Activated T-cell treated with anti-CD3 and anti-CD28 coated beads for 48 hours (primary cell): ENCODE measurements at regions not wholly inside any gene's neighbourhood (a gene's known extent, or its start where the extent isn't known, plus 50 kb on each side); places are given as distances from the start of the nearest gene placed in this dataset.
"Not testable (repeated sequence)": the region's sequence is repeated elsewhere in the genome, so short reads cannot be mapped to it uniquely, and the experiment has no call there.

Experiments used
- DNase-seq: peaks from one replicate; pipeline ENCODE4 v3.0.0-alpha.2; 2020; ENCODE audit warnings: low read depth

- no peak for DNase-seq
Measured at GRCh38 chr4:4666693-4667621, 125.1 kb upstream of the STX18 start.

GRCh38 chr4:4666187-4666586 lies 124.3 kb upstream of the STX18 start:
- no peak for DNase-seq

- DNase-seq, result no peak
Measured at GRCh38 chr4:4664234-4664633, 122.4 kb upstream of the STX18 start.

- no peak for DNase-seq
Measured at GRCh38 chr4:4663028-4663427, 121.2 kb upstream of the STX18 start.

GRCh38 chr4:4662230-4662629 lies 120.4 kb upstream of the STX18 start:
- no peak for DNase-seq

GRCh38 chr4:4659871-4660651 lies 118.2 kb upstream of the STX18 start:
- DNase-seq, result no peak

GRCh38 chr4:4658052-4658451 lies 116.2 kb upstream of the STX18 start:
- no peak for DNase-seq

- no peak for DNase-seq
Measured at GRCh38 chr4:4656977-4657376, 115.1 kb upstream of the STX18 start.

- DNase-seq, result no peak
Measured at GRCh38 chr4:4655901-4656300, 114.1 kb upstream of the STX18 start.

GRCh38 chr4:4655011-4655410 lies 113.2 kb upstream of the STX18 start:
- DNase-seq, result no peak

GRCh38 chr4:4651811-4652755 lies 110.2 kb upstream of the STX18 start:
- DNase-seq, result no peak

- DNase-seq, result no peak
Measured at GRCh38 chr4:4647041-4647440, 105.2 kb upstream of the STX18 start.

- no peak for DNase-seq
Measured at GRCh38 chr4:4645743-4646142, 103.9 kb upstream of the STX18 start.

- not testable (repeated sequence) for DNase-seq
Measured at GRCh38 chr4:4644277-4644676, 102.4 kb upstream of the STX18 start.

- DNase-seq, result not testable (repeated sequence)
Measured at GRCh38 chr4:4643743-4644142, 101.9 kb upstream of the STX18 start.

- DNase-seq, result no peak
Measured at GRCh38 chr4:4643306-4643705, 101.5 kb upstream of the STX18 start.

- no peak for DNase-seq
Measured at GRCh38 chr4:4642496-4643000, 100.7 kb upstream of the STX18 start.

GRCh38 chr4:4641661-4642495 lies 100.0 kb upstream of the STX18 start:
- no peak for DNase-seq

GRCh38 chr4:4641254-4641653 lies 99.4 kb upstream of the STX18 start:
- no peak for DNase-seq

GRCh38 chr4:4640692-4641091 lies 98.8 kb upstream of the STX18 start:
- no peak for DNase-seq

GRCh38 chr4:4639370-4639769 lies 97.5 kb upstream of the STX18 start:
- no peak for DNase-seq
